GM20431 (cell line): ENCODE measurements at regions not wholly inside any gene's neighbourhood (a gene's known extent, or its start where the extent isn't known, plus 50 kb on each side); places are given as distances from the start of the nearest gene placed in this dataset.

ENCODE experiments used
- in situ Hi-C: fragments of 300-500 bp; cut with MseI, MboI; formaldehyde crosslinking; loops from one replicate; pipeline ENCODE4 v1.15.0; 2020; ENCODE audit warnings: low sequenced_read_pairs; ENCODE audit not compliant: unreplicated experiment

DNA sequence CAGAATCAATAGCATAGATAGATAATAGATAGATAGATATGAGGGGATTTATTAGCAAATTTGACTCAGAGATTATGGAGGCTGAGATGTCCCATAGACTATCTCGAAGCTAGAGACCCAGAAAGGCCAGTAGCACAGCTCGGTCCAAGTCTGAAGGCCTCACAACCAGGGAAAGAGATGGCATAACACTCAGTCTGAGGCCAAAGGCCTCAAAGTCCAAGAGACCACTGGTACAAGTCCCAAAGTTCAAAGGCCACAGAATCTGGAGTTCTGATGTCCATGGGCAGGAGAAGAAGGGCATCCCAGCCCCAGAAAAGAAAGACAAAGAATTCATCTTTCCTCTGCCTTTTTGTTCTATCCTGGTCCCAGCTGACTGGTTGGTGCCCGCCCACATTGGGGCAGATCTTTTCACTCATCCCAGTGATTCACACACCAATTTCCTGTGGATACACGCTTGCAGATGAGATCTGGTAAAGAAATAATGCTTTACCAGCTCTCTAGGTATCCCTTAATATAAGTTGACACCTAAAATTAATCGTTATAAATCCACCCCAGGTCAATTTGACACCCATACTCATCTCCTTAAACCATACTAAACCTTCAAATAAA, 127.8 kb upstream of the FBN2 start:
- in situ Hi-C loops = no loop called here

DNA sequence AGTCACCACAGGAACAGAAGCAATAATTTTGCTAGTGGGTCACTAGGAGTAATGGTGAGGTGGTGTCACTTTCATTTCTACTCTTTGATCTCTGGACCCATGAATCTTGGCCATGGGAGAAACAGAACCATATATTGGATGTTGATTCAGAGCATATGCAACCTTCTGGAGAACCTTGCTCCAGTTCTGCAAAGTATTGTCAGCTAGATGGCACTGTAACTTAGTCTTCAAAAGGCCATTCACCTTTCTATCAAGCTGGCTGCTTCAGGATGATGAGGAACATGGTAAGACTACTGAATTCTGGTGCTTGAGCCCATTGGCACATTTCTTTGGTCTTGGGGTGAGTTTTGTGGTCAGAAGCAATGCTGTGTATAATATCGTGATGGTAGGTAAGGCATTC, 129.1 kb upstream of the FBN2 start:
- in situ Hi-C loops = no loop called here

DNA sequence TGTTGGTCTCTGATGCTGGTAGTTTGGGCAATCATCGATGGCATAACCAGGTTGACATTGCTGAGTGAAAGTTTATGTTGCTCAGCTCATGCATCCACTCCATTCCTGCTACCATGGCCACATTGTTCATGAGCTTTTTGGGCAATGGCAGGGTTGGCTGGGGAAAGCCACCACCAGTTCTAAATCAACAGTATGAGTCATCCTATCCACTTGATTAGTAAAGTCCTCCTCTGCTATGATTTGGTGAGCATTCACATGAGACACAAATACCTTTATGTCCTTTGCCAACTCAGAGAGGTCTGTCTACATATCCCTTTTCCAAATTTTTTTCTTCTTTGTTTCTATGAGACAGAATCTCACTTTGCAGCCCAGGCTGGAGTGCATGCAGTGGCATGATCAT, 129.7 kb upstream of the FBN2 start:
- in situ Hi-C loops = no loop called here

DNA sequence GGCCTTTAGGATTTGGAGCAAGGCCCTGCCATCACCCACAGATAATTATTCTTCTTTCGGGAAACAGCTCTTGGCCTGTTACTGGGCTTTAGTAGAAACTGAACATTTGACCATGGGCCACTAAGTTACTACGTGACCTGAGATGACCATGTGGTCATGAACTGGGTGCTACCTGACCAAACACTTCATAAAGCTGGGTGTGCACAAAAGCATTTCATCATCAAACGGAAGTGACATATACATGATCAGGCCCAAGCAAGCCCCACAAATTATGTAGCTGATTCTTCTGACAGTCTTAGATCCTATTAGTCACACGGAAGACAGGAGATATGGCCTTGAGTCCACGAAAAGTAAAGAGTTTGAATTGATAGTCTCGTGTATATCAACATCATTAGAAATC, 130.9 kb upstream of the FBN2 start:
- in situ Hi-C loops = no loop called here

DNA sequence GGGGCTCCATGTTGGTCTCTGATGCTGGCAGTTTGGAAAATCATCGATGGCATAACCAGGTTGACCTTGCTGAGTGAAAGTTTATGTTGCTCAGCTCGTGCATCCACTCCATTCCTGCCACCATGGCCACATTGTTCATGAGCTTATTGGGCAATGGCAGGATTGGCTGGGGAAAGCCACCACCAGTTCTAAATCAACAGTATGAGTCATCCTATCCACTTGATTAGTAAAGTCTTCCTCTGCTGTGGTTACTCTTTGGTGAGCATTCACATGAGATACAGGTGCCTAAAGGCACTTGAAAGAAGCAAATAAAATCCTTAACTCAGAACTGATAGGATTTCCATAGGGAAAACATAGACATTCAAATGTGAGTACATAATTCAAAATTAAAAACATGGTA, 131.8 kb upstream of the FBN2 start:
- in situ Hi-C loops = no loop called here

DNA sequence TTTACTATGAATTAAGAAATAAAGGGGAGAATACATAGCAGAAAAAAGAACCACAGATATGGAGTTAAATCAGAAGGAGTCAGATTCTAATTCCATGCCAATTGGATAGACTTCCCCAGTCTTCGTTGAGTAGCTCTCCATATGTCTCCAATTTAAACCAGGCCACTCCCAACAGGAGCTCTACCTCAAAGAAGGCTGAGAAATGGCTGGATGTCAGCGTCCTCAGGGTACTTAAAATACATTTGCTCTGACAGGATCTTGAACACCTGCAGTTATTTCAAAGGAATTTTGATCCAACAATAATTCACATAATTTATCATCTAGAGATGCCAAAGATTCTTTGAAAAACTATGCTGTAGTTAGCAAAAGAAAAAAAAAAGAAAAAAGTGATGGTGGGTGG, 133.9 kb upstream of the FBN2 start:
- in situ Hi-C loops = no loop called here

DNA sequence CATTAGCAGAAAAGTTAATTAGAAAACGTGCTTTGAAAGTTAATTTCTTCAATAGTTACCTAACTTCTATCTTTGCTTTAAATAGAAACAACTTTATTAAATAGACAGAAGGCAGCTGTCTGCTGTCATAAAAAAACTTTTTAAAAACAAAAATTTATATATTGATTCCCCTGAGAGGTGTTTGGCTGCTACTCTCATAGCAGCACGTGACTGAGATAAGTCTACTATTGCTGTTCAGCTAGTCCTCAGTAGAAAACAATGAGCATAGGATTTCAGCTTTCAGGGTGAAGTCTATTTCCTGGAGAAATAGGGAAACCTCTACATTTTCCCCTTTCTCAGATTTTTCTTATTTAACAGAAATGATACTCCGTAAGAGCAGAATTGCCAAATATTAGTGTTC, 135.0 kb upstream of the FBN2 start:
- in situ Hi-C loops = no loop called here

DNA sequence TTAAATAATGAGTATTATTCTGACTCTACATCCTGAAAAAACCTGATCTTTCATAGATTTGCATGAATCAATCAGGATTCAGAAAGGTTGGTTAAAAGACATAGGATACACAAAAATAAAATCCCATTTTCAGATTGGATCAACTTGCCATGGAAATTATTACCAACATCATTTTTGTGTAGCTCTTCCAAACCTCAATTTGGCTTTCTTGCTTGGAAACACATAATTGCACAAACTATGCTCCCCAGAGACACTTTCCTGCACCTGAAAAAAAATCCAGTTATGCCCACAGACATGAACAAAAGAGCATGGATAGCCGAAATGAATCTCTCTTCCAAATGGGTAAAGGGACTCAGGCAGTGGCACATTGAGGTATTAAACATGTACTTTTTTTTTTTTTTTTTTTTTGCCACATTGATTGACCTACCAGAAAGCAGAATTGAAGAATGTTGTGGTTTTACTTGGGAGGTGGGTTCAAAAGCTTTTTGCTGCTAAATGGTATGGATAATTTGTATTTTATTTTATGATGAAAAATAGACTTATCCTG, 135.4 kb upstream of the FBN2 start:
- in situ Hi-C loops = no loop called here

DNA sequence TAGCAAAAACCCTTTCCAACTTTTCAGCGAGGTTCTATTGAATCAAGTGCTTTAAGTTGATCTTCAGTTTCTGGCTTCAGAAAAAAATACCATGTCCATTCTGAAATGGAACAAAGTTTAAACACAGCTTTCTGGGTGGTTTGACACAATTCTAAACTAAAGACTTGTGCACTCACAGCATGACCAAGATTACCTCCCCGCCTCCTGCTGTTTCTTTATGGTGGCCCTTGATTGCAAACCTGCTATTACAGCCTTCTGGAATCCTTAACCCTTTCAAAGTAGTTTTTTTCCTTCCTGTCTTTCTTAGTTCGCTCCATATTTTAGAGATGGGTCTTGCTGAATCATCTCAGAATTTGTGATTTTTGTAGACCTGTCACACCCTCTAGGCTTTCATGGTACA, 135.9 kb upstream of the FBN2 start:
- in situ Hi-C loops = no loop called here

DNA sequence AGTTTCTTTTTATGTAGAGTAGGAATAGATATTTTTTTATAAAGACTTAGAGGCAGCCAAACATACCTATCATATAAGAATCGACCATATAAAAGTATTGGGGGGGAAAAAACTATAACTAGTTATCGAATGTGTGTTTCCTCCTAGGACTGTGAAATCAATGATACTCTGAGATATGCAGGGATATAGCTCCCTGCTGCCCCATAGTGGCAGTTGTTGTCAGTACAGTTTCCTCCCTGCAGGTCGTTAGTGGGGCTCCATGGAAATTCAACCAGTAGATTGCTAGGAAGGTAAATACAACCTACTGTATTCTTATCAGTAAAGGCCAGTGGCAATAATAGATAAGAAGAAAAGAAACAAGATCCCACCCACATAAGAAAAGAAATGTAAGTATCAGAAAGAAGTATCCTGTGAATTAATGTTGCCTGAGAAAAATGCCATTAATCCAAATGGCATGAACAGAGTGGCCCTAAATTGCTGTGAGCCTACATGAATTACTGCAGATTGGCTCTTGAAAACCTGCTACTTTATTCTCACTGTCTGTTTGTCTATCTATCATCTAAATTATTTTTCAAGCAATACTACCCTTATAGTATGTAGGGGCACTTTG, 136.9 kb upstream of the FBN2 start:
- in situ Hi-C loops = no loop called here

DNA sequence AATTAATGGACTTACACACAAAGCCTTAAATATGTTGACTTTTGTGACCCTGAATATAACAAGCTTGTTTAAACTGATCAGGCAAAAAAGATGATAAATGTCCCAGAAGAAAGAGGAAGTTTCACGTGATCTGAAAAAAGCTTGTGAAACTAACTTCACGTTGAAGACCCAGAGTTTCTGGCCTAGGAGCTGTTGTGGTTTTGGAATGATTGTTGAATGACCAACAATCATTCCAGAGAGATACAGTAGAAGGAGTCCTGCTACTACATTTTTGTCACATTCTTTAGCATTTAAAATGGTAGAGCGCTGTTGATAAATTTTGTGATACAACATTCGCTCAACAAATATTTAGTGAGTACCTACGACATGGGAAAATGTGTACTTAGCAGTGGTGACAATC, 143.1 kb upstream of the FBN2 start:
- in situ Hi-C loops = no loop called here

DNA sequence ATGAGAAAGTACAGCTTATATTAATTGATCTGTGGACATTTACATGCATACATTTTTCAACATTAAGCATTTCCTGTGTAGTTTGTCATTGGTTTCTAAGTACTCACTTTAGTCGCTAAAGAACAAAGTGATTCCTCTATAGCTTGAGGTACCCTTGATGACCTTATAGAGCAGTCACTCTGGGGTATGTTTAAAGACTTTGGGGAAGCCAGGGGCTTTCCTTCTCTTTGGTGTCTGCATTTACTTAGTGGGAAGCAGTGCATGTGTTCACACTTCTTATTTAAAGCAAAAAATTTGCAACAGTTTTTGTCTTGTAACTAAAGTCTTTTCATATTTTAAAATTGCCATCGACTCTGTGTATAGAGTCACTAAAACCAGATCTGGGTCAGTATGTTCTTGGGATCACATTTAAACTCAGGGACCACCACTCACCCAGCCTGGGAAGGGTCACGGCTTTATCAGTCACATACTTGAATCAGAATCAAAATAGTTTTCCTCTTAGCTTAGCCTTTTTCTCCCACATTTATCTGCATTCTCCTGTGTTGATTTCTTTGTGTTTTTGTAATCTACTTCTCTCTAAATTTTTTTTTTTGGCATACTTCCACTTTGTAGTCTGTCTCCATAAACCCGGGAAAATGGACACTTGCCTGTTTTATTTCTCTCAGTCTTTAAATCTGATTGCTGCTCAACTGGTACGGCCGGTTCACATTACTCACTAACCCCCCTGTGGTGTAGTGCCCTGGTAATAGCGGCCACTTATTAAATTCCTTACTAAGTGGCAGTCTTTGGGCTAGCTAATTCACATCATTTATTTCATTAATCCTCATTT, 143.9 kb upstream of the FBN2 start:
- in situ Hi-C loops = no loop called here

DNA sequence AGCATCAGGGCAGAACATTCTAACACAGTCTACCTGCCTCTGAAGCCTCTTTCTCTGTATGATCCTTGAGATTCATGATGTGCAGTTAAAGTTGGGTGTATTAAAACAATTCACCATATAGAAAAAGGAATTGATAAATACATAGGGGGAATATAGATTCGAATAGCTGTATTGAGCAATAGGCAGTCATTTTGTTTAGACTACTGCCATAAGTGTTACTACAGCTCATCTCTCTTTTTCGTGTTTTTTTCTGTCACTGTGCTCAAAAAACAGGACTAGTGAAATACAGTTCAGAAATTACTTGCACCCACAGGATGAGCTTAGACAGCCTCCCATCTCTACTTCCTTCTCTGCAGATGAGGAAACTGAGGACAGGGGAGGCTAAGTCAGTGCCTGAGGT, 144.6 kb upstream of the FBN2 start:
- in situ Hi-C loops = no loop called here

DNA sequence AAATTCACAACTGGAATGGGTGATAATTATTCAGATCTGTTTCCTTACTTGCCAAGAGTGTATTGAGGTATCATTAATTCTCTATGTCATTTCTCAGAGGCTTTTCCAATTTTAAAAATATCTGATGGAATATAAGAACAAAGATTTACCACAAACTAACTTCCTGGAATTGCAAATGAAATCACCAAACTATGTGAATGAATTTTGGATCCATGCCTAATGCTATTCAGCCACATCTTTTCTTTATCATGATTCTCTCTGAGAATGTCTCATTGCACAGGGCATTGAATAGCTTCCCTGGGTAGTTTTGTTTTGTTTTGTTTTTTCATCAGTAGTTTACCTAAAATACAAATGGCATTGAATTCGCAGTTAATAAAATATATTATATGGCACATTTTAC, 146.9 kb upstream of the FBN2 start:
- in situ Hi-C loops = no loop called here

DNA sequence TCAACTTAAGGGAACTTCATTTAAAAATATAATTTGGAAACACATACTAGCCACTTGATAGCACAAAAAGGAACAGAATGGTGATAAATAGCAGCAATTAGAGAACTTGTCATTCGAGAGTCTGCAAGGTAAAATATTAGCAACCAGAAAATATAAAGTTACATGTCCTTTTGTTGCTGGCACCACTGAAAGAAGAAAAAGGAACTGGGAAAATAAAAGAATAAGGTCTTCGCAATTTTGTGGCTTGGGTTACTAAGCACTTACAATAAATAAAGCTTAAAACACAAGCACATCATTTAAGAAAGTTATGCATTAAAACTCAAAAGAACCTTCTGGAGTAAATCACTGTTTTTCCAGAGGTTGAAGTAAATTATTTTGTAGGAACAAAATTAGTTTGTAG, 149.9 kb upstream of the FBN2 start:
- in situ Hi-C loops = no loop called here

DNA sequence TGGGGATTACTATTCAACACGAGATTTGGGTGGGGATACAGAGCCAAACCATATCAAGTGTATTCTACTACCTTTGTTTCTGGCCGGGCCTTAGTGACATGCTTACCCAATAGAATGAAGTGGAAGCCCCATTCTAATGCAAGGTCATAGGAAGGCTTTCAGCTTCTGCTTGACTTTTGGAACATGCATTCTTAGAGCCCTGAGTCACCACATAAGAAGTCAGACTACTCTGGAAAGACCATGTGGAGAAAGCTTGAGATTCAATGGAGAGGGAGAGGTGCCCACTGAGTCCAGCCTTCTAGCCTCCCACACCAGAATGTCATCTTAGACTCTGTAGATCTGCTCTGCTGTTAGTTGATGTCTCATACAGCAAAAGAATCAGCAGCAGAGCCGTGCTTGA, 155.7 kb upstream of the FBN2 start:
- in situ Hi-C loops = no loop called here

DNA sequence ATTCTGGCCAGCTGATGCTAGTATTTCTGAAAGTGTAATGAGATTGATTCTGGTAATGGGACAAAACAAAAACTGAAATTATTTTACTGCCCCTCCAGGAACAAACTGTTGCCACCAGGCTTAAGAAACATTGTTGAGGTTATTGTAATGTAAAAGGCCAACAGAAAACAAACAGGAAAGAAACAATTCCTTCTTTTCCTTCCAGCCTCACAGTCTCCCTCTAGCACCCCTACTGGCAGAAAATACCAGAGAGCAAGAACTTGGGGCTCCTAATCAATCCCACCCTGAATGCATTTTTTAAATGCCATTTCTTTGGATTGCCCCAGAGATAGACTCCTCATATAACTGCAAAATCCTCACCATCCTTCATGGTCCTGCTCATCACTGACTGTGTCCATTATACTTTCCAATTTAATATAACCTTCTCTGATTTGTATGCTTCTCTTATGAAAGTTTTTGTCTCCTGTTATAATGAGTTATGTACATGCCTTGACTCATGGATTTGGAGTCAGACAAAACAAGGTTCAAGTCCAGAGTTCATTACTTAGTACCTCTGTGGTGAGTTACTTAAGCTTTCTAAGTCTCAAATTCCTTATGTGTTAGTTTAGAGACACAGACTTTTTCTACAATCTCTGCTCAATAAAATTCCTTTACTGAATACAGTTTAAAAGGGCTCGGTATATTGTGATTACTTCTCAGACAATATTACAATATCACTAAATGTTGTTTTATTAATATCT, 157.9 kb upstream of the FBN2 start:
- in situ Hi-C loops = no loop called here

DNA sequence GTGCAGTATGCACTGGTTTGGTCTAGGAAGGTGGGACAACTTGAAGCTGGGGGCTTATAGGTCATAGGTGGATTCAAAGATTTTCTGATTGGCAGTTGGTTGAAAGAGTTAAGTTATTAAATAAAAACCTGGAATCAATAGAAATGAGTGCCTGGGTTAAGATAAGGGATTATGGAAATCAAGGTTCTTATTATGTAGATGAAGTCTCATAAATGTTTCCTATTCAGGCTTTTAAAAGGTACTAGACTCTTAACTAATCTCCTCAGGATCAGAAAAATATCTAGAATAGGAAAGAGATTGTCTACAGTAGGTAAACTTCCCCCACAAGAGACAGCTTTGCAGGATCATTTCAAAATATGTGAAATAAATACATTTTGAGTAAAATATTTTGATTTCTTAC, 163.3 kb upstream of the FBN2 start:
- in situ Hi-C loops = no loop called here

DNA sequence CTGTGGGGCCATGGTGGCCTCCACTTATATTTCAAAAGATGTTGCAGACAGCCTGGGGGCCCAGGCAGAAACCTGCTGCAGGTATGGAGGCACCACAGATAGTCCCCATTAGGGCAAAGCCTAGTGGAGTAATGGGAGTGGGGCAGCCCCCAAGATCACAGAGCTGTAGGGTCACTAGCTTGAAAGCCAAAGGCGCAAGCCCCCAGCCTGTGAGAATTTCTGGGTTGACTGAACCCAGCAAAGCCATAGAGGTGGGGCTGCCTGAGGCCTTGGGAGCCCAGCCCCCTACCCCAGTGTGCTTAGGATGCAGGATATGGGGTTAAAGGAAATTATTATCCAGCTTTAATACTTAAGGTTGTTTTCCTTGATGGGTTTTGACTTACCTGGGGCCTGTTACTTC, 165.3 kb upstream of the FBN2 start:
- in situ Hi-C loops = no loop called here

DNA sequence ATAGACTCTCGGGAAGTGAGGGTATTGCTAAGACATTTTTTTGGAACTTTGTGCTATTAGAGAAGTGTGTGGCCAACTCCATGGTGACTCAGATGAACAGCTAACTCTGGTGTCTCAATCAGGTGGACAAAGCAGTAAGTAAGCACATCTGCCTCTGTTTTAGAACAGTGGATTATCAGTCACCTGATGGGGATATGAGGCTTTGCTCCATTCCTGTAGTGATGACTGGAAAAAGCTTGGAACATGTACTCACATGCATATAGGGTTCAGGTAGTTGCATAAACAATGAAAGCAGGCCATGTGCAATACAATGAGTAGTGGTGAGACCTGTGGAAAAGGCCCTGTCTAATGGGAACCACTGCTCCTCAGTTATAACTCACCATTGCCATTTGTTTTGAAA, 168.2 kb upstream of the FBN2 start:
- in situ Hi-C loops = no loop called here

DNA sequence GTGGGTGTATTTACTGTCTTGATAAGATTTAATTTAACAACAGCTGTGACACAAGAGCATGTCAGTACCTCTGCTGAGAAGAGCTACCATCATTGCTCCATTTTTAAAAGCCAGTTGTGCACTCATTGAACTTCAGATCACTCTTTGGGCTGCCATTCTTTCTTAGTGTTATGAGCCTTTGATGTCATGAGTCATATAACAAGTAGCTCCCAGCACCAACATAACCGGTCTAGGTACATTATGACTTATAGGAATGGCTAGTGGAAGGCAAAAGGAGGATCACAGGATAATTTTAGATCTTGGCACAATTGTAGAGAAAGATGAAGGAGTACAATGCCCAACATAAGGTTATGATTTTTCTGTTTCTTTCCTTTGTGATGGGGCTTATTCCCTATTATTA, 170.8 kb upstream of the FBN2 start:
- in situ Hi-C loops = no loop called here
